GM12878 (cell line): ENCODE measurements at regions not wholly inside any gene's neighbourhood (a gene's known extent, or its start where the extent isn't known, plus 50 kb on each side); places are given as distances from the start of the nearest gene placed in this dataset.
"Not testable (repeated sequence)": the region's sequence is repeated elsewhere in the genome, so short reads cannot be mapped to it uniquely, and the experiment has no call there.

Experiments
- BHLHE40 ChIP-seq, 2 experiments: fragments of 450-650 bp in 1 of 2; IDR thresholded peaks; 2 replicates each; pipeline ENCODE4 v1.6.1; 2011 to 2017; ENCODE audit warnings: low read depth in 2 of 2, borderline replicate concordance in 1 of 2, improper control_type of control experiment in 1 of 2, low read length in 1 of 2, mild to moderate bottlenecking in 1 of 2
- BMI1 ChIP-seq: fragments of 450-650 bp; IDR thresholded peaks from 2 replicates; pipeline ENCODE4 v1.6.1; 2016; ENCODE audit warnings: mild to moderate bottlenecking, moderate library complexity, borderline replicate concordance
- CTCF ChIP-seq, 3 experiments: IDR thresholded peaks in 2 of 3; conservative IDR thresholded peaks in 1 of 3; 2 replicates each; pipeline ENCODE4 v1.5.1; 2011; ENCODE audit warnings: low read depth in 3 of 3, low read length in 3 of 3, mild to moderate bottlenecking in 3 of 3, control low read depth in 2 of 3, moderate library complexity in 2 of 3, inconsistent platforms in 1 of 3, mixed read lengths in 1 of 3; ENCODE audit not compliant: control insufficient read depth in 2 of 3, insufficient read depth in 1 of 3; ENCODE audit errors: extremely low read depth in 1 of 3
- EP300 ChIP-seq, 2 experiments: fragments of 150-350 bp in 1 of 2; IDR thresholded peaks; 2 replicates each; pipeline ENCODE4 v1.6.1; 2011 to 2012; ENCODE audit warnings: low read depth in 2 of 2, low read length in 2 of 2, borderline replicate concordance in 1 of 2, improper control_type of control experiment in 1 of 2, inconsistent platforms in 1 of 2; ENCODE audit not compliant: control insufficient read depth in 1 of 2
- EZH2 ChIP-seq: IDR thresholded peaks from 2 replicates; pipeline ENCODE4 v1.6.1; 2012; ENCODE audit warnings: low read depth, mild to moderate bottlenecking, control low read depth, inconsistent platforms, low read length, borderline replicate concordance; ENCODE audit not compliant: control insufficient read depth
- MXI1 ChIP-seq: fragments of 150-350 bp; IDR thresholded peaks from 2 replicates; pipeline ENCODE4 v1.6.1; 2011; ENCODE audit warnings: low read depth, mild to moderate bottlenecking, inconsistent platforms, low read length, improper control_type of control experiment
- NFIC ChIP-seq: IDR thresholded peaks from 2 replicates; pipeline ENCODE4 v1.6.1; 2012; ENCODE audit warnings: low read depth, mild to moderate bottlenecking, inconsistent platforms, low read length, moderate library complexity
- POLR2AphosphoS5 ChIP-seq: IDR thresholded peaks from 2 replicates; pipeline ENCODE4 v1.6.1; 2011; ENCODE audit warnings: mild to moderate bottlenecking, low read length, inconsistent platforms
- SREBF2 ChIP-seq: IDR thresholded peaks from 2 replicates; pipeline ENCODE4 v1.6.1; 2012; ENCODE audit warnings: mild to moderate bottlenecking, low read length
- TF ChIP-seq, protein P1 (sequence below): IDR thresholded peaks from 2 replicates; pipeline ENCODE4 v1.6.1; 2011; ENCODE audit warnings: borderline replicate concordance, low read depth, mild to moderate bottlenecking, moderate library complexity, mixed read lengths, low read length; ENCODE audit not compliant: insufficient read depth; ENCODE audit errors: extremely low read length
- TF ChIP-seq, protein P2 (sequence below): IDR thresholded peaks from 2 replicates; pipeline ENCODE4 v1.6.1; 2012; ENCODE audit warnings: low read depth, low read length, improper control_type of control experiment

DNA sequence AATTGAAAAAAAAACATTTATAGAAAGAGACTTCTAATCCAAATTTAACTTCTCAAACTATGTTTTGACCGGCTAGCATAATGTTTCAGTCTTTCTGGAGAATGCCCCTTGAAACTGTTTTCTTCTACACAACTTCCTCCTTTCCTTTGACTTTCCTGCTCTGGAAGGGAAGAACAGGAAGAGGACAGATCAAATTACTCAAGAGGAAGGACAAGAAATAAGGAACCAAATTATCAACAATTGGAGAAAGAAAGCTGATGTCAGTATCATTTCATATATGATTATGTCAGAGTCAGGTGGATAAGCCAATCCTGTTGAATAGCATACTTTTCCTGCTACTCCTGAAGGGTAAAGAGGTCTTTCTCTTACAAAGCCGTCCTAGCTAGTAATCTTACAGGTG, 83.2 kb upstream of the TRIM77 start:
- TF ChIP-seq EP300 (IDR thresholded peaks at IDR 0.05; ENCODE audit: borderline replicate concordance in 1 of 2, control insufficient read depth in 1 of 2, low read depth in 2 of 2, low read length in 2 of 2); CTCF (IDR thresholded peaks at IDR 0.05 in 2 of 3, conservative IDR thresholded peaks at IDR 0.05 in 1 of 3; ENCODE audit: control insufficient read depth in 2 of 3, extremely low read depth in 1 of 3, insufficient read depth in 1 of 3, low read depth in 3 of 3, low read length in 3 of 3); NFIC; POLR2AphosphoS5; SREBF2; MXI1; EZH2; BMI1; BHLHE40 (IDR thresholded peaks at IDR 0.05; ENCODE audit: borderline replicate concordance in 1 of 2, low read depth in 2 of 2, low read length in 1 of 2): not testable (repeated sequence)
- TF ChIP-seq, protein P1, sequence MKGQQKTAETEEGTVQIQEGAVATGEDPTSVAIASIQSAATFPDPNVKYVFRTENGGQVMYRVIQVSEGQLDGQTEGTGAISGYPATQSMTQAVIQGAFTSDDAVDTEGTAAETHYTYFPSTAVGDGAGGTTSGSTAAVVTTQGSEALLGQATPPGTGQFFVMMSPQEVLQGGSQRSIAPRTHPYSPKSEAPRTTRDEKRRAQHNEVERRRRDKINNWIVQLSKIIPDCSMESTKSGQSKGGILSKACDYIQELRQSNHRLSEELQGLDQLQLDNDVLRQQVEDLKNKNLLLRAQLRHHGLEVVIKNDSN: not testable (repeated sequence)
- TF ChIP-seq, protein P2, sequence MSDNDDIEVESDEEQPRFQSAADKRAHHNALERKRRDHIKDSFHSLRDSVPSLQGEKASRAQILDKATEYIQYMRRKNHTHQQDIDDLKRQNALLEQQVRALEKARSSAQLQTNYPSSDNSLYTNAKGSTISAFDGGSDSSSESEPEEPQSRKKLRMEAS: not testable (repeated sequence)
